RWPE2 (cell line): ENCODE measurements at regions not wholly inside any gene's neighbourhood (a gene's known extent, or its start where the extent isn't known, plus 50 kb on each side); places are given as distances from the start of the nearest gene placed in this dataset.
"Not testable (repeated sequence)": the region's sequence is repeated elsewhere in the genome, so short reads cannot be mapped to it uniquely, and the experiment has no call there.

Source experiments
- ATAC-seq: fragments of 200-7000 bp; cut with Tn5 transposase; 3 replicates; pipeline ENCODE4 v1.9.1; 2021; ENCODE audit warnings: low read depth
- DNase-seq: peaks from one replicate; pipeline ENCODE4 v3.0.0-alpha.2; 2020; ENCODE audit warnings: low spot score
- H3K27ac ChIP-seq: fragments of 450-650 bp; 2 replicates; pipeline ENCODE4 v1.5.1; 2017; ENCODE audit warnings: mild to moderate bottlenecking; ENCODE audit not compliant: poor library complexity, severe bottlenecking
- H3K27me3 ChIP-seq: fragments of 250-450 bp; sonication (Bioruptor Pico); 2 replicates; pipeline ENCODE4 v1.5.1; 2021; ENCODE audit warnings: mild to moderate bottlenecking, moderate library complexity; ENCODE audit not compliant: insufficient read depth, poor library complexity, severe bottlenecking
- H3K36me3 ChIP-seq: fragments of 250-450 bp; sonication (Bioruptor Pico); 2 replicates; pipeline ENCODE4 v1.5.1; 2020; ENCODE audit warnings: low read depth, mild to moderate bottlenecking, moderate library complexity
- H3K4me1 ChIP-seq: fragments of 250-450 bp; sonication (Bioruptor Pico); 2 replicates; pipeline ENCODE4 v1.5.1; 2021; ENCODE audit warnings: mild to moderate bottlenecking, moderate library complexity; ENCODE audit not compliant: insufficient read depth, poor library complexity, severe bottlenecking
- H3K4me3 ChIP-seq: fragments of 250-450 bp; sonication (Bioruptor Pico); 2 replicates; pipeline ENCODE4 v1.5.1; 2021; ENCODE audit warnings: mild to moderate bottlenecking, moderate library complexity; ENCODE audit not compliant: severe bottlenecking
- H3K9me3 ChIP-seq: fragments of 250-450 bp; sonication (Bioruptor Pico); 2 replicates; pipeline ENCODE4 v1.5.1; 2021; ENCODE audit warnings: mild to moderate bottlenecking, moderate library complexity; ENCODE audit not compliant: severe bottlenecking
- CTCF ChIP-seq: fragments of 450-650 bp; IDR thresholded peaks from one replicate; pipeline ENCODE4 v1.5.1; 2017; ENCODE audit warnings: mild to moderate bottlenecking, moderate library complexity; ENCODE audit not compliant: poor library complexity, severe bottlenecking

GRCh38 chr15:92753591-92753990, 98.0 kb upstream of the FAM174B start:
- Histone ChIP-seq H3K9me3 (peaks cover 2% of the 10 kb centered on the region), H3K4me1 (no peaks in the 10 kb centered on the region), H3K27me3 (no peaks in the 10 kb centered on the region), H3K27ac (no peak overlapping the region), H3K4me3 (no peak overlapping the region), H3K36me3 (no peaks in the 10 kb centered on the region)
- no peak for DNase-seq
- no peak for ATAC-seq
- no peak for TF ChIP-seq CTCF

GRCh38 chr15:92763459-92763858, 107.9 kb upstream of the FAM174B start:
- Histone ChIP-seq H3K27ac (no peak overlapping the region), H3K9me3 (no peaks in the 10 kb centered on the region), H3K4me1 (no peaks in the 10 kb centered on the region), H3K4me3 (no peak overlapping the region), H3K27me3 (peaks cover 4% of the 10 kb centered on the region), H3K36me3 (no peaks in the 10 kb centered on the region)
- ATAC-seq (no peak), DNase-seq (no peak)
- TF ChIP-seq CTCF, result no peak

GRCh38 chr15:92768131-92768530, 112.6 kb upstream of the FAM174B start:
- H3K4me1 ChIP-seq, DNase-seq, H3K9me3 ChIP-seq: not testable (repeated sequence)

GRCh38 chr15:92770641-92771040, 115.1 kb upstream of the FAM174B start:
- no peak overlapping the region for H3K4me3 ChIP-seq
- ATAC-seq (no peak), DNase-seq (no peak)
- no peaks in the 10 kb centered on the region for H3K27me3 ChIP-seq
- no peaks in the 10 kb centered on the region for H3K9me3 ChIP-seq
- no peak overlapping the region for H3K27ac ChIP-seq
- H3K4me1 ChIP-seq, result no peaks in the 10 kb centered on the region
- no peaks in the 10 kb centered on the region for H3K36me3 ChIP-seq
- TF ChIP-seq CTCF, result no peak

More at GRCh38 chr15:92768131-92768530, 112.6 kb upstream of the FAM174B start:
- ATAC-seq, H3K4me3 ChIP-seq, H3K36me3 ChIP-seq, H3K27me3 ChIP-seq, H3K27ac ChIP-seq: not testable (repeated sequence)

GRCh38 chr15:92772061-92772460, 116.5 kb upstream of the FAM174B start:
- TF ChIP-seq CTCF, result no peak
- ATAC-seq, result no peak
- H3K27me3 ChIP-seq, result no peaks in the 10 kb centered on the region
- H3K9me3 ChIP-seq, result no peaks in the 10 kb centered on the region
- DNase-seq, result no peak
- H3K27ac ChIP-seq, result no peak overlapping the region
- H3K4me1 ChIP-seq, result no peaks in the 10 kb centered on the region
- no peak overlapping the region for H3K4me3 ChIP-seq
- no peaks in the 10 kb centered on the region for H3K36me3 ChIP-seq
